NCI-H2081 treated with DMSO at 0.1 percent for 48 hours (cell line): ENCODE measurements at regions not wholly inside any gene's neighbourhood (a gene's known extent, or its start where the extent isn't known, plus 50 kb on each side); places are given as distances from the start of the nearest gene placed in this dataset.

Experiments
- DNase-seq: peaks from one replicate; lab custom pipeline; 2025; lab: John Stamatoyannopoulos, UW

DNA sequence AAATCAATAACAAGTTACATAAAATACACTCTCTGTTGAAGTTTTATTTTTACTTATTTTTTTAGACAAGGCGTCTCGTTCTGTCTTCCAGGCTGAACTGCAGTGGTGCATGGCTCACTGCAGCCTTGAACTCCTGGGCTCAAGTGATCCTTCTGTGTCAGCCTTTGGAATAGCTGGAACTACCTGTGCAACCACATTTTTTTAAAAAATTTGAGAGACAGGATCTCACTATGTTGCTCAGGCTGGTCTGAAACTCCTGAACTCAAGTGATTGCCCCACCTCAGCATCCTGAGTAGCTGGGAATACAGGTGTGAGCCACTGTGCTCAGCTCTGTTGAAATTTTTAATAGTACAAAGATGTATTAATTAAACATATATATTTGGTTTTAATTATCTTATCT is 614.3 kb upstream of the ARRDC4 start:
- DNase-seq = no peak

DNA sequence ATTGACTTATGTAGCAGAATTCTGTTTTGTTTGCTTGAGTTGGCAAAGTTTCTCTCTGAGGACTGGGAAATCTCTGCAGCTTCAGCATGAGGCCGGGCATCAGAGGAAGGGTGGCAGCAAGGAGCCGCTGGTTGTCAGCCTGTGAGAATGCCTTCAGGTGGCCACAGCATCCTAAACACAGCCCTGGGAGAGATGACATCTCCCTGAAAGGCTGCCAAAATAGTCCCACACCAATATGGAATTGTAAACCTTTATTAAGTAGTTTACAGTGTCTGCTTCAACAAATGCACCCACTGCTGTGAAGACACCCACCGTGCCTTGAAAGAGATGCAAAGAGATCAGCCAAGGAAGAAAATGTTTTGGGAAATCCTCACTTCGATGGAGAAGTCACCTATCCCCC is 609.7 kb upstream of the ARRDC4 start:
- no peak for DNase-seq

DNA sequence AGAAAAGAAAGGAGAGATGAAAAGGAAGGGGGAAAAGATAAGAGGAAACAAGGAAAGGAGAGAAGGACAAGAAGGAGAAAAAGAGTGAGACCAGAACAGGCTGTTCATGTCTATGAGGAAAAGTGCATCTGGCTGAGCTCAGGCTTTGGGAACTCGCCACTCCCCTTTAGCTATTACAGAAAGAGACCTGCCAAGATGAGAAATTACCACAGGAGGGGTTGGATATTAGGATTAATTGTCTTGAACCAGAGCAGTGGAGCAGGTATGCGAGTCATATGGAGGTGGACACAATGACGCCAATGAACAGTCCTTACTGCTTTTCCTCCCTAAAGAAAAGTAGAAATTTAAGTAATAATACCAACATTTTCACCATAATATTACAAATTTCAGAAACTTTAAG is 577.0 kb upstream of the ARRDC4 start:
- no peak for DNase-seq

DNA sequence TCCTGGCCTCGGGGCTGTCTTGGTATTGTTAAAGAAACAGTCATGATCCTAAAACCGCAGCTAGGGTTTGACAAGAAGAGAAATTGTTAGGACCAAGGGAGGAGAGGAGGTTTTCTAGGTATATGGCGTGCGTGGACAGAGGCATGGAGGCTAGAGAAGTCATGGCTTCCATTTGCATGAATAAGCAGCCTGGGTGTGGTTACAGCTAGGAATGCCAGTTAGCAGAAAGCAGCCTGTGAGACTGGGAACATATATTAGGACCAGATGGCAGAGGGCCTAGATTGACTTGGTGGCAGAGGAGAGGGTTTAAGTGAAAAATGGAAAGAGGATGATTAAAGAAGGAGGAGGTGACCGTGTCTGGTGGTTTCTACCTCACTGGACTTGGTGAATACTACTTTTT is 573.6 kb upstream of the ARRDC4 start:
- no peak for DNase-seq

DNA sequence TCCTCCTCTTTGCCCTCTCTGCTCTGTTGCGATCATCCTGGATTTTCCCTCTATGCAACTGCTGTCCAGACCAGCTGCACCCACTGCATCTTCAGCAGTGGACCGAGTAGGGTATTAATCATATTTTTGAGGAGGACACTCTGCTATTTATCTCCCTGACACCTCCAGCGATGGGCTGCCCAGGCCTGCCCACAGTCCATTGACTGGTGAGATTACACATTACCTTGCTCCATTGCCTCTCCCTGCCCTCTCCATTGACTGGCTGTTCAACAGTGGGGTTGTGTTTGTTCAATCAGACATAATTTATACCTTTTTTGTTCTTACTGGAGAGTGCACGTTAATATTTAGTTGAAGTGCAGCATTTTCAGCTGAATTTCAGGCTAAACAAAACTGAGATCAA is 559.3 kb upstream of the ARRDC4 start:
- no peak for DNase-seq

DNA sequence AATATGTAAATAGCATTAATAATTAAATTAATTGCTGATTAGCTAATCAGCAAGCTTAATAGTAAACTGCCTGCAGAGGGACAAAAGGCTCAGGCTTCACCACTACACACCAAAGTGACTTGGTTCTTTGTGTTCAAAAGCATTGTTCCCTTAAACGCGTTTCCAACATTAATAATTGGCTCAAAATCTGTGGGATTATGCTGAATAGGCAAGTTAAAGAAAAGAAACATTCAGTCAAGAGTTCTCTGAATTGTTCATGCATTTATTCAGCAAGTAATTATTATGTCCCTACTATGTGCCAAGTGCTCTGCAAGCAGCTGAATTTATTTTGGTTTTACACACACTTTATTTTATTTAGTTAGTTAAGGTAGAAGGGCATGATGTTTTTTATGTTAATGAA is 558.5 kb upstream of the ARRDC4 start:
- no peak for DNase-seq

DNA sequence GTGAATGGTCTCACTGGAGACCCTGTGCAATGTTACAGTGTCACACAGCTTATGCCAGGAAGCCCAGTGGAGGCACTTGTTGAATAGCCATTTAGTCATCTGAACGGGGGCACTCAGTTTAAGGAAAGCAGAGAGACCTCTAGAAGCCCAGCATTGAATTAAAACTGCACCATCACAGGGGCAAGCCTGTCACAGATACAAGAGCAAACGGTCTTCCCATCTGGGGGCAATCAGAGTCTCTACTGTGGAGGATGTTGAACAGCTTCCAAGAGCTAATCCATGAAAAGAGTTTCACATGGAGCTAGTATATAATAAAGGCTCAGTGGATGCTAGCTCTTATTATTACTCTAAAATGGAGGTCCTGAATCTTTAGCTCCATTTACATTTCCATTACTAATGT is 553.7 kb upstream of the ARRDC4 start:
- no peak for DNase-seq

DNA sequence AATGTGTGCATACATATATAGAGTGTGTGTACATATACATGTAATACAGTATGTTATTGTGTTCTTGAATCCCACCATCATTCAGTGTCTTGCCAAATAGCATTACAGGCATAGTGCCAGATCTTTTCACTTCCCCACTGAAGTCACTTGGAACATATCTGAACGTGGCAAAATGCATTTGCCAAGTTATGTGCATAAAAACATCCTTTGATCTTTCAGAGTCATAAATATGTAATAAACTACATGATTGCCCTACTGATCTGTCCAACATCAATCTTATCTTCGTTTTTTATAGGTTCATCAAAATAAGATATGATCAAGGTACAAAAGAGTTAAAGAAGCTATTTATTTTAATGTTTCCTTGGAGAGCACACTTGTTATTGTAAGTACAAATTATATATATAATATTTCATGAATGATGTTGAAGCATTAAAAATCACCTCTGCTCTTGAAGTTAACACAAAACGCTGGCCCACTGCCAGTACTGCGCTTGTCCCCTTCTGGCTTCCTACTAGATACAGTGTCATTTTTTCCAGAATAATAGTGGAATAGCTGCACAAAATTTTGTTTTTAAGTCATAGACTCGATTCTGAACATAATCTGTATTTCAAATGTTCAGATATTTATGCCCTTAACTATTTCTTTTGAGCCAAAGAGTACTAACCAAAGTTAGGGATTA is 549.5 kb upstream of the ARRDC4 start:
- DNase-seq = peak; percentile 14

DNA sequence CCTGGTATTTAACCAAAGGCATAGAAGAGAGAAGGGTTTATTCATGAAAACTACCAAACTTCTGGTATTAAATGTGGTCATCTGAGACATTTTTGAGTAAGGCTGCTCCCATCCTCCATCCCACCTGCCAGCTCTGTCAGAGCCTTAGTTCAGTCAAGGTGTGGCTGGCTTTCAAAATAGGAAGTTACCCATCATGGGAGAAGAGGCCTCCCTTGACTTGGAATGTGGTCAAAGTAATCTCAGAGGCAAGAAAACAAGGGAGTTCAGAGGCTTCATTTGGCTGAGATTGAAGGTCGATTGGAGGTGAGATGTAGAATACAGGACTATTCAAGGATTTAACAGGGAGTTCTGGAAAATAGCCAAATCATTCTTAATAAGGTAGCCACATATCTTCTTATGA is 540.4 kb upstream of the ARRDC4 start:
- no peak for DNase-seq

DNA sequence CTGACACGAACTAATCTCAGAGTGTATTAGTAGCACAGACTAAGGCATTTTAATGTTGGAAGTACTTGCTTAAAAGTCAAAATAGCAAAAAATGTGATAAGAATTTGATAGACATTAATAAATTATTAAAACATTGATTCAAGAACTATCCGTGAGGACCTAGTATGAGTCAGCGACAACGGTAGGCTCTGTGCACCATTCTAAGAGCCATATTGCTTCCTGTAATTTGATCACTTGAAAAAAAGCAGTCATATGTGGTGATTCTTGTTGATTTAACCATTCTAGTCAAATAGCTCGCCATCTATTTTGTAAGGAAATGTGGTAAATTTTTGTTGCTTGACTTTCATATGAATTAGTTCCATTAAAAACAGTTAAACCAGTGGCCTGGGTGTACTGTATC is 534.9 kb upstream of the ARRDC4 start:
- DNase-seq = peak; percentile 56

DNA sequence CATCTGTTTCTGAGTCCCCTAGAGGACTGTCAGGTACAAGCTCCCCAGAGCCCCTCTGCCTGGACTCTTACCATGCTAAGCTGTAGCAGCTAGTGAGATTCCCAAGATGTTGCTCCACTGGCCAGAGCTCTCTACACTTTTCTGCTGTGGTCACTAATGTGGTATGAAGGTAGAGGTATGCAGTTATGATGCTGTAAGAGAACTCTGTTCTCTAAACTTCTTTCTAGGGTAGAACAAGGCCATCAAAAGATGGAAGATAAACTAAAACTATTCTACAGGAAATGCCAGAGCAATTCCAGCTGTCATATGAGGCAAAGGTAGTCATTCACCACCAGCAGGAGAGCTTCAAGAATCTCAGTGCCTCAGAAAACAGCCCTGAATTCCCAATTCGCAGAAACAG is 517.4 kb upstream of the ARRDC4 start:
- no peak for DNase-seq

DNA sequence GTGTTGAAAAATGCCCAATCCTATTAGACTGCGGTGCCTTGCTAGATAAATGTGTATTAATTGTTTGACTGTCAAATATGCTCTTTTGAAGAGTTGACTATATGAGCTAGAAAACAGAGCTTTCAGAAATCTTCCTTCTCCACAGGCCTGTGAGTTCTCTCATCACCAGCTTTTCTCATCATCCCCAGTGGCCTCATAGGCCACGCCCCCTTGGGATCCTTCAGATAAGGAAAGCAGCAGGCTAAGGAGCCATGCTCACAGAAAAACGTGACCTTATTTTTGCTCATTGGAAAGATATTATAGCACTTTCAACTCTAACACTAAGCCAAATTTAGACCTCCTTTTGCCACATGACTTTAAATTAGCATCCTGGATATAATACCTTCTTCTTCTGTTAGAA is 514.4 kb upstream of the ARRDC4 start:
- no peak for DNase-seq

DNA sequence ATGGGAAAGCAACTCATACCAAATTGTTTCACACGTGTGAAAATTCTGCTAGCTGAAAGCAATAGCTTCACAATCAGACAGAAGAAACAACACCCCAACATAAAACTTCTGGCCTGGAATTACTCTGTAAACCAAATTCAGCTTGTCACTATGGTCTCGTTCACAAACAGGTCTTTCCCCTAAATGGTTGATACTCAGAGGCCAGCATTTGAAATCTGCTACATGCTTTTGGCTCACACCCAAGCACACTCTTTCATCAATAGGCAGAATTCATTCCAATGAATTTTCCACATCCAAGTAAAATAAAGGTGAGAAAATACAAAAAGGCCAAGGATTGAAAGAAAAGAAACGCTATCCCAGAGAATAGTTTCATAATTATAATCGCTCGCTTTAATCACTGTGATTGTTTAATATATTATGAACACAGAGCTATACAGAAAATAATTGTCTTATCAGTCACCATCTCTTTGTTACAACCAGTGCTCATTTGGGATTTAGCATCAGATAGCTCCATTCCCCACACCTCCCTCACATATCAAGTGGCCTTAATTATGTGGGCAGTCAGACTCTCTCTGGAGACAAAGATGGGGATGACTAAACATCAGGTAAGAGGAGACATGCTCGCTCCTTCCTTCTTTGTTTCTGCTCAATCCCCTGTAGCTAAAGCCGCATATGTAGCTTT is 503.8 kb upstream of the ARRDC4 start:
- no peak for DNase-seq

DNA sequence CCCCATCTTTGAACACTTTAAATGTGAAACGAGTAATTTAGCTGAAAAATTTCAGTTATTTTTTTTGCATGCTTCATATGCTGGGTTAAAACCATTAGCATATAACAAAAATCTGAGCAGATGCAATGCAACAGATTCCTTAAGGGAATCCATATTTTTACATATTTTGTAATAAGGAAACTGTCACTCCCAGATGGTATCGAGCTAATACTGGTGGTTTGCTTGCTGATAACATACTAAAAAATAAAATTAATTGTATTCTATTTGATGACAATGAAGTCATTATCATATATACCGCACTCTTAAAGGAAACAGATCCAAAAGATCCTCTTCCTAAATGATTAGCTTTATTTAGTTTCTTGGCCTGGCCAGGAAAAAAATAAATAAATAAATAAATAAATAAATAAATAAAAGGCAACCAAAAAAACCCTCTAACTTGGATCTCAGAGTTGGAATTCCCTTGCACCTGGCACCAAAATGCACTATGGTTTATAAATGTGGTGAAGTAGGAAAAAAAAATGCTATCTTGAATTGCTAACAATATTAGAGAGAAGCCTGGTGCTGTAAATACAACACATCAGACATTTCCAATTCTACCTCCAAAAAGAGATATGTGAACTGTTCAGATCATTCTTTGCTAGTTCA is 503.2 kb upstream of the ARRDC4 start:
- DNase-seq = no peak

DNA sequence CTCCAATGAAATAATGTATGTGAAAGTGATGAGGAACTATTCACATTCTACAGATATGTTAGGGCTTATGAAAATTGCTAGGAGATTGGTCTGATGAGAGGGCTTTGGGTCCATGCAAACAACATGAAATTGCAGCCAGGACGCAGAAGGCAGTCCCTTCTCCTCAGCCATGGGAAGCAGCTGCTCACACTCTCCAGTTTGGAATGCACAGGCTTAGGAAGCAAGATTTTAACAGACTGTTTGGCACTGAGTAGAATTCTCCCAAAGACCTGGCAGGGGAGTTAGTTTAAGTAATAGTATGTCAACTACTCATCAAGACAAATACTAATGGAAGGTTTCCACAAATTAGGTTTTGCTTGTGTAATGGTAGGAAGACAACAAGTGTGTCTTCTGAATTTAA is 500.7 kb upstream of the ARRDC4 start:
- DNase-seq = no peak

DNA sequence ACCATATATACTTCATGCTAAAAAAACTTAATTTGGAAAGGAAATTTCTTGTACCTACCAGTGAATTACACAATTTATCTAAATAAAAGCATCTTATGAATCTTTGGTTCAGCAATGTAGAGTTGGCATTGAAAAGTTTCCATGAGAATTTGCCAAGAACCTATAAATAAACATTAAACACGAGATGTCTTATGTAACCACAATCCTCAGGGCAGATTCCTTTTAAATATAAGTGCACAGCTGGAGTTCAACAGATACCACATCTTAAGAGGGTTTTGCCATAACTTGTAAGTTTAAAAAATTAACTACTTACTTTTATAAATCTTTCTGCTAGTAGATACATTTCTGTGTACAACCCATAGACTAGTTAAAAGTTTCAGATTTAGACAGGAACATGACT is 499.3 kb upstream of the ARRDC4 start:
- no peak for DNase-seq

DNA sequence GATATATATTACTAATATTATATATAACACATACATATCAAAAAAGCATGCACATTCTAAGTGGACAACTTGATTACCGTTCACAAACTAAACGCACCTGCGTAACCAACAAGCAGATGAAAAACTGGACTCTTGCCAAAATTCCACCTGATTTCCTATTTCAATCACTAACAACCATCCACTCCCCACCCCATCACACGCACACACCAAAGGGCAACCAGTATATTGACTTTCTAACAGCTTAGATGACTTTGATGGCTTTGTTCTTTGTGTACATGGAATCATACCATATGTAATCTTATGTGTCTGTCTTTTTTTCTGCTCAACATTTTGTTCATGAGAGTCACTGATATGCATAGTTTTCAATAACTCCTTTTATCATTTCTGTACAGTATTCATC is 496.8 kb upstream of the ARRDC4 start:
- DNase-seq = no peak

DNA sequence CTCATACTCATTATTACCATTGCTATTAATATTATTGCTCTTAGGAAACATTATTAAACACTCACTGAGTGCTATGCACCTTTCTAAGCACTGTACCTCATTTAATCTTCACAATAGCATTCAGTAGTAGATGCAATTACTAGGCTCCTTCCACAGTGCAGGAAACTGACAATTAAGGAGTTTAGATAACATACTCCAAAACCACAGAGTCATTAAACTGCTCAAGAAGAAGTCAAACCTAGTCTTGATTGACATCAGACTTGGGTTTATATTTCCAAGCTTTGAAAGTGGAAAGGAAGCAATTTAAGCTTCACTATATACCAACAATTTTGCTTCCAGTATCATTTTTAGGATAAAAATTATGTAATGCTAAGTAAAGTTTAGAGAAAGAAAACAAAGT is 490.1 kb upstream of the ARRDC4 start:
- DNase-seq = no peak

DNA sequence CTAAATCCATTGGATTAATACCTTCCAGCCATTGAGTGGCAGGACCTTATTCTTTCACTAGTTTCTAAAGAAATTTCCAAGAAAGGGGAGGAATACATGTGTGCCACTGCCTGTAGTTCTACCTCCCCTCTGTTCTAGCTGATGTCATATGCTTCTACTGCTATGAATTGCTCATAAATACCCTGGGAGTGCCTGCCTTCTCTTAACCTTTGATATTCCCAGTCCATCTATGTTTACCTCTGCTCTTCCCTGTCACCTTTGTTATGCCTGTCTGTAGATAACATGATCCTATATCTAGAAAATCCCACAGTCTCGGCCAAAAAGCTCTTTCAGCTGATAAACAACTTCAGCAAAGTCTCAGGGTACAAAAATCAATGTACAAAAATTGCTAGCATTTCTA is 486.9 kb upstream of the ARRDC4 start:
- no peak for DNase-seq

DNA sequence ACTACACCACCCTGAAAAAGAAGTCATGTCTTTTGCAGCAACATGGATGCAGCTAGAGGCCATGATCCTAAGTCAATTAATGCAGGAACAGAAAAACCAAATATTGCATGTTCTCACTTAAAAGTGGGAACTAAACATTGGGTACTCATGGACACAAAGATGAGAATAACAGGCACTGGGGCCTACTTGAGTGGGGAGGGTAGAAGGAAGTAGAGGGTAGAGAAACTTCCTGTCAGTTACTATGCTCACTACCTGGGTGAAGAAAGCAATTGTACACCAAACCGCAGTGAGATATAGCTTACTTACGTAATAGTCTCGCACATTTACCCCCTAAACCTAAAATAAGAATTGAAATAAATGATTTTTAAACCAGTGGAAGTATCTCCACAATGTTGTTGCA is 480.5 kb upstream of the ARRDC4 start:
- DNase-seq = no peak

DNA sequence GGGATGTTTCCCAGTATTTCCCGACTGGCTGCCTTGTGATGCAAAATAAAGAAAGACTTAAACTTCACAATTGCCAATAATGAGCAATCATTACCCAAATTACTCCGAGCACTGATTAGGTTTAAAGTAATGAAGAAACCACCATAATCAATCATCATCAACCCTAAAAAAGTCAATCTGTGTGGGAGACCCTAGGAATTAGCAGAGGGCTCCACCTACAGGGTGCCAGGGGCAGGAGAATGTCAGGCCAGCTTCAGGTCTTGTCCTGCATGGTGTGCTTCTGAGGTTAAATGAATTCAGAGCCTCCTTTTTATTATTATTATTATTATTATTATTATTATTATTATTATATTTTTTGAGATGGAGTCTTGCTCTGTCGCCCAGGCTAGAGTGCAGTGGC is 478.0 kb upstream of the ARRDC4 start:
- DNase-seq = no peak

DNA sequence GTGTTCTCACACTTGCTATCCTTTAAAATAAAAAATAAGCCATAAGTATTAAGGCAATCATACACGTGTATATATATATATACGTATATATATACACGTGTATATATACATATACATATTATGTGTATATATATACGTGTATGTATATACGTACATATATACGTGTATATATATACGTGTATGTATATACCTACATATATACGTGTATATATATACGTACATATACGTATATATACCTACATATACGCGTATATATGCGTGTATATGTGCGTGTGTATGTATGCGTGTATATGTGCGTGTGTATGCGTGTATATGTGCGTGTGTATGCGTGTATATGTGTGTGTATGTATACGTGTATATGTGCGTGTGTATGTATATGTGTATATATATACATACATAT is 477.3 kb upstream of the ARRDC4 start:
- DNase-seq = no peak

DNA sequence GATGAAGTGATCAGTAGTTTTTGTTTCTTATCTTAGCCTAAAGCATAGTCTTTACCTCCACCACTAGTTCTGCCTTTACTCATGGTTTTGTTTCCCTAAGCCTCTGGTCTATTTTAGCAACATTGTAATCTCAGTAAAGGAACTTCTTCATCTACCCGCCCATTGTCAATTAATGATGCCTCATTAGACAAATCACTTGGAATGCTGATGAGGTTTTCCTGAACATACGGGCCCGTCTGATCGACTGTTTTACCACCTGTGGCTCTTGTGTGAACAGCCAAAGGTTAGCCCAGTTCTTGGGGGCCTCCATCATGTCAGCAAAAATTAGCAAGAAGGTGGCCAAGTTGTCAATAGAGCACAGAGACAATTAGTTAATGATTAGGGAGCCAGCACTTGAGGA is 470.1 kb upstream of the ARRDC4 start:
- no peak for DNase-seq

DNA sequence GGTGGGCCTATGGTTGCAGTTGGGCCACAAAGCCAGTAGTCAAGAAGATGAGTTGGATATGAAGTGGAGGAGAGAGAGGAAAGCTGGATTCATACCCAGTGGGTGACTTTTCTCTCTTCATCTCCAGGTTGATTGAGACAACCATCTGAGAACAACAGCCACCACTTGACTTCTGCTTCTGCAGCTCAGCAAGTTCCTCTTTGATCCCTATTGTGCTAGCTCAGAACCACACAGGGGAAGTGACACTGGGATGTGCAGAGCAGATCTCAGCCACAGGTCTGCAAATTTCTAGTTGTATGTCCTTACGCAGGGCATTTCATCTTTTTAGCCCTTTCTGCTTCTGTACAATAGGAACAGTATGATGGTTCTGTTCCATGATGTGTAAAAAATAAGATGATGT is 459.2 kb upstream of the ARRDC4 start:
- no peak for DNase-seq
